ENCODE measurements at regions not wholly inside any gene's neighbourhood (a gene's known extent, or its start where the extent isn't known, plus 50 kb on each side); places are given as distances from the start of the nearest gene placed in this dataset.

- H3K4me3 ChIP-seq, result no peak overlapping the region
- no peaks in the 10 kb centered on the region for H3K9me3 ChIP-seq (replicated peaks; ENCODE audit: control insufficient read depth, insufficient read depth, low read length)
- ChIA-PET RAD21 (ENCODE audit: unreplicated experiment) (no interaction called here), SMC1A (ENCODE audit: uncharacterized antibody, unreplicated experiment) (no interaction called here), CTCF (no interaction called here), POLR2A (no interaction called here)
- in situ Hi-C loops (cut with MboI) (no loop called here), intact Hi-C loops (cut with micrococcal nuclease; ENCODE audit: unreplicated experiment) (no loop called here)
- WGBS (ENCODE audit: insufficient coverage, insufficient replicate concordance, low lambda C conversion rate, missing lambda C conversion rate), result 4% methylated on average over 1 of the region's 1 CpG
- H3K36me3 ChIP-seq (ENCODE audit: control insufficient read depth in 2 of 2, insufficient read depth in 2 of 2, low read length in 1 of 2), result no peaks in the 10 kb centered on the region
- H3K79me2 ChIP-seq (ENCODE audit: control insufficient read depth, insufficient read depth, low read length), result no peaks in the 10 kb centered on the region
- H3K4me1 ChIP-seq (ENCODE audit: control insufficient read depth, insufficient read depth, low read length), result no peaks in the 10 kb centered on the region
- H4K20me1 ChIP-seq (ENCODE audit: control insufficient read depth, insufficient read depth), result no peaks in the 10 kb centered on the region
- no peak overlapping the region for H3K4me2 ChIP-seq (ENCODE audit: control insufficient read depth, insufficient read depth)
- no peak overlapping the region for H3K9ac ChIP-seq (ENCODE audit: control insufficient read depth, insufficient read depth, low read length)
- DNase-seq (ENCODE audit: low read depth, low spot score) (no peak), FAIRE-seq (no peak), ATAC-seq (no peak)
- no peak overlapping the region for H2AFZ ChIP-seq (ENCODE audit: control insufficient read depth, low read depth, low read length)
- H3K27me3 ChIP-seq (replicated peaks in 1 of 2; ENCODE audit: control insufficient read depth in 2 of 2, insufficient read depth in 2 of 2, low read length in 1 of 2), result no peaks in the 10 kb centered on the region
- TF ChIP-seq MYC (IDR thresholded peaks at IDR 0.05; ENCODE audit: insufficient read depth, insufficient read length, insufficient replicate concordance, low read length, severe bottlenecking) (no peak), YBX1 (IDR thresholded peaks at IDR 0.05) (no peak), IRF4 (IDR thresholded peaks at IDR 0.05; ENCODE audit: low read depth, low read length) (no peak), MTA2 (IDR thresholded peaks at IDR 0.05; ENCODE audit: low read depth) (no peak), RELB (IDR thresholded peaks at IDR 0.05; ENCODE audit: low read depth) (no peak), POU2F2 (IDR thresholded peaks at IDR 0.05; ENCODE audit: borderline replicate concordance, low read depth, low read length) (no peak), EED (IDR thresholded peaks at IDR 0.05; ENCODE audit: low read depth) (no peak), FOS (IDR thresholded peaks at IDR 0.05; ENCODE audit: borderline replicate concordance, extremely low read depth, insufficient read length) (no peak)
- BruUV-seq (replicated peaks), result no TSS peak
- H3K27ac ChIP-seq (ENCODE audit: control insufficient read depth, insufficient read depth), result no peak overlapping the region
Measured at GRCh38 chr21:23045955-23046354, 2047.7 kb downstream of the NCAM2 start.

- no peak for FAIRE-seq
- CTCF ChIA-PET, result no interaction called here
- no TSS peak for BruUV-seq (replicated peaks)
- Histone ChIP-seq H4K20me1 (ENCODE audit: control insufficient read depth, insufficient read depth) (no peaks in the 10 kb centered on the region), H3K27me3 (replicated peaks in 1 of 2; ENCODE audit: control insufficient read depth in 2 of 2, insufficient read depth in 2 of 2, low read length in 1 of 2) (no peaks in the 10 kb centered on the region), H3K9ac (ENCODE audit: control insufficient read depth, insufficient read depth, low read length) (no peak overlapping the region), H3K4me1 (ENCODE audit: control insufficient read depth, insufficient read depth, low read length) (no peaks in the 10 kb centered on the region), H3K4me2 (ENCODE audit: control insufficient read depth, insufficient read depth) (no peak overlapping the region), H3K9me3 (replicated peaks; ENCODE audit: control insufficient read depth, insufficient read depth, low read length) (no peaks in the 10 kb centered on the region; the same call in 2 of the 3 replicates), H3K27ac (ENCODE audit: control insufficient read depth, insufficient read depth) (no peak overlapping the region), H3K79me2 (ENCODE audit: control insufficient read depth, insufficient read depth, low read length) (no peaks in the 10 kb centered on the region), H3K36me3 (ENCODE audit: control insufficient read depth in 2 of 2, insufficient read depth in 2 of 2, low read length in 1 of 2) (no peaks in the 10 kb centered on the region), H2AFZ (ENCODE audit: control insufficient read depth, low read depth, low read length) (no peak overlapping the region), H3K4me3 (no peak overlapping the region)
- 0% methylated on average over 2 of the region's 2 CpGs for WGBS (ENCODE audit: insufficient coverage, insufficient replicate concordance, low lambda C conversion rate, missing lambda C conversion rate)
- RAD21 ChIA-PET (ENCODE audit: unreplicated experiment), result no interaction called here
- no peak for DNase-seq (ENCODE audit: low read depth, low spot score)
- no peak for TF ChIP-seq PML (IDR thresholded peaks at IDR 0.05; ENCODE audit: low read length)
- TF ChIP-seq ESRRA (IDR thresholded peaks at IDR 0.05; ENCODE audit: low read length), result no peak
- TF ChIP-seq STAT3 (IDR thresholded peaks at IDR 0.05; ENCODE audit: low read depth, low read length), result no peak
- TF ChIP-seq RB1 (IDR thresholded peaks at IDR 0.05; ENCODE audit: borderline replicate concordance), result no peak
- no peak for TF ChIP-seq ASH2L (IDR thresholded peaks at IDR 0.05; ENCODE audit: borderline replicate concordance, low read depth)
- TF ChIP-seq SIN3A (IDR thresholded peaks at IDR 0.05; ENCODE audit: low read depth, low read length), result no peak
- POLR2A ChIA-PET, result no interaction called here
- SMC1A ChIA-PET (ENCODE audit: uncharacterized antibody, unreplicated experiment), result no interaction called here
- in situ Hi-C loops (cut with MboI) (no loop called here), intact Hi-C loops (cut with micrococcal nuclease; ENCODE audit: unreplicated experiment) (no loop called here)
- ATAC-seq, result no peak
Measured at GRCh38 chr21:23067672-23068071, 2069.5 kb downstream of the NCAM2 start.
